WI38 (cell line): ENCODE measurements at regions not wholly inside any gene's neighbourhood (a gene's known extent, or its start where the extent isn't known, plus 50 kb on each side); places are given as distances from the start of the nearest gene placed in this dataset.

Experiments used
- H3K4me3 ChIP-seq: 2 replicates; pipeline ENCODE4 v1.5.1; 2011; ENCODE audit warnings: low read depth, mild to moderate bottlenecking, control low read depth, low read length
- TF ChIP-seq, protein P1 (sequence below): IDR thresholded peaks from 2 replicates; pipeline ENCODE4 v1.5.1; 2012; ENCODE audit warnings: low read depth, mild to moderate bottlenecking, control low read depth, low read length

DNA sequence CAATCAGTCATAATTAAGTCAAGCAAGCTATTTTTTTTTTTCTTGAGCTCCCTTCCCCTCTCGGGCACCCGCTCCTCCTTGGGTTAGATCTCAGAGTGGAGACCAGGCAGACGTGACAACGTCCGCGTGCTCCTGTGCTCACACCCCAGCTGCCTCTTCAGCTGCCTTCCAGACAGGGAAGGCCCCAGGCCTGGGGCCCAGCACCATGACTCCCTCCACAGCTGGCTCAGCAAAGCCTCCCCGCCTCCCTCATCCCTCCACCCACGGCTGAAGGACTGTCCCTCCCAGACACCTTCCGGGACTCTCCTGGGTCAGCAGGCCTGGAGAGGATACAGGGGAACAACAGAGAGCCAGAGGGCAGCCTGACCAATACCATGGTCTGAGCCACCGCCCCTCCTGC, 87.9 kb upstream of the LINGO1 start:
- no peak overlapping the region for H3K4me3 ChIP-seq
- TF ChIP-seq, protein P1, sequence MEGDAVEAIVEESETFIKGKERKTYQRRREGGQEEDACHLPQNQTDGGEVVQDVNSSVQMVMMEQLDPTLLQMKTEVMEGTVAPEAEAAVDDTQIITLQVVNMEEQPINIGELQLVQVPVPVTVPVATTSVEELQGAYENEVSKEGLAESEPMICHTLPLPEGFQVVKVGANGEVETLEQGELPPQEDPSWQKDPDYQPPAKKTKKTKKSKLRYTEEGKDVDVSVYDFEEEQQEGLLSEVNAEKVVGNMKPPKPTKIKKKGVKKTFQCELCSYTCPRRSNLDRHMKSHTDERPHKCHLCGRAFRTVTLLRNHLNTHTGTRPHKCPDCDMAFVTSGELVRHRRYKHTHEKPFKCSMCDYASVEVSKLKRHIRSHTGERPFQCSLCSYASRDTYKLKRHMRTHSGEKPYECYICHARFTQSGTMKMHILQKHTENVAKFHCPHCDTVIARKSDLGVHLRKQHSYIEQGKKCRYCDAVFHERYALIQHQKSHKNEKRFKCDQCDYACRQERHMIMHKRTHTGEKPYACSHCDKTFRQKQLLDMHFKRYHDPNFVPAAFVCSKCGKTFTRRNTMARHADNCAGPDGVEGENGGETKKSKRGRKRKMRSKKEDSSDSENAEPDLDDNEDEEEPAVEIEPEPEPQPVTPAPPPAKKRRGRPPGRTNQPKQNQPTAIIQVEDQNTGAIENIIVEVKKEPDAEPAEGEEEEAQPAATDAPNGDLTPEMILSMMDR, result no peak

DNA sequence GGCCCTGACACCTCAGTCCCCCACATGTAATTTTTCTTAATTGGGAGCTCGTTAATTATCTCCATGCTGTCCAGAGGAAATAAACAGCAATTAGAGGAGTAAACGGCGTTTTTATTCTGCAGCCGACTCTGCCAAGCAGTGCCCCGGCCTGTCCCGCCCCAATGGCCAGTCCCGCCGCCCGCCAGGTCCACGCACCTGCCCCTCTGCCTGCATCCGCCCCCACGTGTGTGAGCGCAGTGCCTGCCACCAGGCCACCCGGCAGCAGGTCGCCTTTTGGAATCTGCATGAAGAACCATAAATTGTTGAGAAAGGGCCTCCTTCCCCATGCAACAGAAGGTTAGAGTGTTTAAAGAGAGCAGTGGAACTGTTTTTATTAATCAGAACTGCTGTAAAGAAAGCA, 87.5 kb upstream of the LINGO1 start:
- TF ChIP-seq, protein P1, result no peak

DNA sequence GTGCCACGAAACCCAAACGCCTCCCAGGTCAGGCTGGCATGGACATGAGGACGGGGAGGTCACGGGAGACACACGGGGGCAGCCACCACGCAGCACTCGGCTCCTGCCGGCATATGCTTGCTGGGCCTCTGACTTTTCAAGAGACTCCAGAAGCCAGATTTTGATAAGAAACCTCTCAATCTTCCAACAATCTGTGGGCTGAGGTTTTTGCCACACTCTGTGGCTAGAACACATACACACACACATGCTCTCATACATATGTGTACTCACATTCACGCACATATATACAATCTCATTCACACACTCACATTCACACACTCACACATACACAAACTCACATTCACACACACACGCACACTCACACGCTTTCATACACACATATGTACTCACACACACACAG, 86.7 kb upstream of the LINGO1 start:
- TF ChIP-seq, protein P1, result no peak
- H3K4me3 ChIP-seq, result no peak overlapping the region

More for the DNA sequence above, 87.5 kb upstream of the LINGO1 start:
- H3K4me3 ChIP-seq, result no peak overlapping the region

DNA sequence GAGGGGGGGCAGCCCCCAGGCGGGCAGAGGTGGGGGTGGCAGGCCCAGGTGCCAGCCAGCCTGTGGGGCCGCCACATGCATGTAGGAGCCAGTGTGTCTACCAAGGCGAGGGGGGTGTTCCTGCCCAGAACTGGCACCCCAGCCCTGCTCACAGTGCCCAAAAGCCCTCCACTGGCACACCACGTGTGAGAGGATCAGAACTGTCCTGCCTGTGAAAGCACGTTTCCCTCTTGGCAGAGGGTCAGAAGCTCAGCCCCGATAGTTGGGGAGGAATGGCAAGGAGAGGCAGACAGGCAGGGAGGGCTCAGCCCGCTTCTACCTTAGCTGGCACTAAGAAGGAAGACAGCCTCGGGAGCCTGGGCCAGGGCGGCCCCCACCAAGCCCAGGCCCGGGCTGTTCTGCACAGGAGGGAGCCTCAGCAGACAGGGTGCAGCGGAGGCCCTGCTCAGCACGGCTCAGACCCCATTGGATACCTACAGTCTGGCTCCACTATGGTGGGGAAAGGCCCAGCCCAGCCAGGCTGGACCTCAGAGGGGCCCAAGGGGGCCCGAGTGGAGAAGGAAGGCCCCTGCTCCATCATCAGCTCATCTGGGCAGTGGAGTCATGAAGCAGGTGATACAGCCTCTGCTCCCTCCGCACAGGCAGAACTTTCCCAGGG, 84.8 kb upstream of the LINGO1 start:
- TF ChIP-seq, protein P1, result no peak
- H3K4me3 ChIP-seq, result no peak overlapping the region

DNA sequence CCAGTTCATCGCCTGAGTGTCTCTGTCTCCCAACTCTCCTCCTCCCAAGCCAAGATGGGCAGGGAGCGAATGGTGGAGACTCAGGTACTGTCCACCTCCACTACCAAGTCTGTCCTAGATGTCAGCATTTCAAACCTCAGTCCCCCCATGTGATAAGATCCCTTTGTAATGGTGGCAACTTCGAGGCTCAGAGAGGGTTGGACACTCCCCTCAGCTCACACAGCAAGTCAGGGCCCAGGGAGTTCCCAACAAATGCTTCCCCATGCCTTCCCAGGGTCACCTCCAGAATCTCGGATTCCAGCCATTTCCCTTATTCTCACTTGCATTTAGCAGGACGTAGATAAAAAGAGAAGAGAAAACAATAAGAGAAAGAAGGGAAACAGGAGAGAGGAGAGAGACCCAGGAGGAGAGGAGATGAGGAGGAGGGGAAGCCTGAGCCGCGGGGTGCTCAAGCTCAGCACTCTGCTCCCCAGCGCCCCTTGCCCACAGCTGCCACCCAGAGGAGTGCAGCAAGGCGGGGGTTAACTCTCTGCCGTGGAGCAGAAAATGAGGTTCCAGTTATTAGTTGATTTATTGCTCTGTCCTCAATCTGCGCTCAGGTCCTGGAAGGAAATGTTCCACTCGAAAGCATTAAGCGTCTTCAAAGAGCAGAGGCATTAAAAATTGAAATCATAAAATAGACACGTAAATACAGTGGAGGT, 84.1 kb upstream of the LINGO1 start:
- TF ChIP-seq, protein P1, result no peak

DNA sequence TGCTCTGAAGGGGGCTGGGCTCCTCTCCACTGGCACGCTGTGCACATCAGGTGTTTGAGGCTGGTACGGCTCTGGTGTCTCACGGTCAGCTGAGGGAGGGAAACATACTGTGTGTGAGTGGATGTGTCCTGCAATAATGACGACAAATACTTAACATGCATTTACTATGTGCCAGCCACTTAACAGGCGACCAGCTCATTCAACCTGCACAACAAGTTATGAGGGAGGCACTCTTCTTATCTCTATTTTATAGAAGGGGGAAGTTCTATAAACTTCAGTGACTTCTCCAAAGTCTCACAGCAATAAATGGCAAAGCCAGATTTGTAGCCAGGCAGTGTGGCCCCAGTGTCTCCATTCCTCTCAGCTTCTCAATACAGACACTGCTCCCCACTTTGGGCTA, 83.1 kb upstream of the LINGO1 start:
- H3K4me3 ChIP-seq, result no peak overlapping the region
- TF ChIP-seq, protein P1, result no peak

More for the DNA sequence above, 84.1 kb upstream of the LINGO1 start:
- H3K4me3 ChIP-seq, result no peak overlapping the region

DNA sequence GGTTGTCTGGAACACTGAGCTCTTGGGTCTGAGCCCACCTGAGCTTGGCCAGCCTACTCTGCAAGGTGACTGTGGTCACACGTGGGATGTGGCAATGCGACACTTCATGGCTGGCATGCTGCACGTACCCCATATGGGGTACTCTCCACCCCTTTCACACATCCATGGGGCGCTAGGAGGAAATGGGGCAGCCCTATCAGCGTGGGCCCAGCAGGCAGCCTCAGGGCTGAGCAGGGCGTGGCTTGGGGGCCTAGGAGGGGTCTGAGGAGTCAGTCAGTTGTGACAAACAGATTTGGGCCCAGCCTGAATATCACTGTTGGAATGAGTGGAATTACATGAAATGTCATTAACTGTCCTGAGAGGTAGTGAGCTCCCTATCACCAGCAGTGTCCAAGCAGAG, 82.3 kb upstream of the LINGO1 start:
- no peak overlapping the region for H3K4me3 ChIP-seq
- TF ChIP-seq, protein P1, result no peak
